ENCODE measurements at regions not wholly inside any gene's neighbourhood (a gene's known extent, or its start where the extent isn't known, plus 50 kb on each side); places are given as distances from the start of the nearest gene placed in this dataset.

- Histone ChIP-seq H3K27me3 (no peaks in the 10 kb centered on the region), H3K36me3 (no peaks in the 10 kb centered on the region), H3K4me3 (no peak overlapping the region), H3K27ac (no peak overlapping the region), H3K9me3 (ENCODE audit: low read depth) (no peaks in the 10 kb centered on the region), H3K4me1 (ENCODE audit: low read depth) (no peaks in the 10 kb centered on the region)
- no peak for DNase-seq (ENCODE audit: low read depth in 1 of 2, low spot score in 1 of 2)
- TF ChIP-seq CTCF (IDR thresholded peaks at IDR 0.05; ENCODE audit: low read depth, low read length) = no peak
Observed at GRCh38 chr1:34358636-34359035, 181.9 kb downstream of the C1orf94 start.

DNA sequence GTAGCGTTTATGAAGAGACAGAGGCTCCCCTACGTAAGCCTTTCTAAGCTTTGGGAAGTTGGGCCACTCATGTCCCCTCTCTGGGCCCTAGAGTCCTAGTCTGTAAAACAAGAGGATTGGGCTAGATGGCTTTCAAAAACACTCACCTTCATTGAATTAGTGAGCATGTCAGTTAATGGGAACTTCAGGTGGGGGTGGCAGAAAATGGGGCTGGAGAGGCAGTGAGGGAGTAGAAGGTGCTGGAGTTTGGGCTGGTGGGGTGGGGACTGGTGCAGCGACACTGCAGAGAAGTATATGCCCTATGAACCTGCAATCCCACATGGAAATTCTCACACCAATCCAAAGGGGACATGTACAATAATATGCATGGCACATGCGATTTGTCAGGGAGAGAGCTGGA is 182.7 kb downstream of the C1orf94 start:
- Histone ChIP-seq H3K4me3 (no peak overlapping the region), H3K9me3 (ENCODE audit: low read depth) (no peaks in the 10 kb centered on the region), H3K27ac (no peak overlapping the region), H3K27me3 (no peaks in the 10 kb centered on the region), H3K36me3 (no peaks in the 10 kb centered on the region), H3K4me1 (ENCODE audit: low read depth) (no peaks in the 10 kb centered on the region)
- no peak for TF ChIP-seq CTCF (IDR thresholded peaks at IDR 0.05; ENCODE audit: low read depth, low read length)
- DNase-seq (ENCODE audit: low read depth in 1 of 2, low spot score in 1 of 2) = no peak

GRCh38 chr1:34360574-34360973 is 183.9 kb downstream of the C1orf94 start:
- no peak overlapping the region for H3K4me3 ChIP-seq
- no peaks in the 10 kb centered on the region for H3K9me3 ChIP-seq (ENCODE audit: low read depth)
- no peaks in the 10 kb centered on the region for H3K27me3 ChIP-seq
- no peak for DNase-seq (ENCODE audit: low read depth in 1 of 2, low spot score in 1 of 2)
- H3K4me1 ChIP-seq (ENCODE audit: low read depth) = no peaks in the 10 kb centered on the region
- TF ChIP-seq CTCF (IDR thresholded peaks at IDR 0.05; ENCODE audit: low read depth, low read length) = no peak
- H3K36me3 ChIP-seq = no peaks in the 10 kb centered on the region
- no peak overlapping the region for H3K27ac ChIP-seq

- TF ChIP-seq CTCF (IDR thresholded peaks at IDR 0.05; ENCODE audit: low read depth, low read length) = no peak
- Histone ChIP-seq H3K9me3 (ENCODE audit: low read depth) (no peaks in the 10 kb centered on the region), H3K27ac (no peak overlapping the region), H3K4me1 (ENCODE audit: low read depth) (no peaks in the 10 kb centered on the region), H3K4me3 (no peak overlapping the region), H3K36me3 (no peaks in the 10 kb centered on the region), H3K27me3 (peaks cover 3% of the 10 kb centered on the region)
- no peak for DNase-seq (ENCODE audit: low read depth in 1 of 2, low spot score in 1 of 2)
Observed at GRCh38 chr1:34361121-34361520, 184.4 kb downstream of the C1orf94 start.

DNA sequence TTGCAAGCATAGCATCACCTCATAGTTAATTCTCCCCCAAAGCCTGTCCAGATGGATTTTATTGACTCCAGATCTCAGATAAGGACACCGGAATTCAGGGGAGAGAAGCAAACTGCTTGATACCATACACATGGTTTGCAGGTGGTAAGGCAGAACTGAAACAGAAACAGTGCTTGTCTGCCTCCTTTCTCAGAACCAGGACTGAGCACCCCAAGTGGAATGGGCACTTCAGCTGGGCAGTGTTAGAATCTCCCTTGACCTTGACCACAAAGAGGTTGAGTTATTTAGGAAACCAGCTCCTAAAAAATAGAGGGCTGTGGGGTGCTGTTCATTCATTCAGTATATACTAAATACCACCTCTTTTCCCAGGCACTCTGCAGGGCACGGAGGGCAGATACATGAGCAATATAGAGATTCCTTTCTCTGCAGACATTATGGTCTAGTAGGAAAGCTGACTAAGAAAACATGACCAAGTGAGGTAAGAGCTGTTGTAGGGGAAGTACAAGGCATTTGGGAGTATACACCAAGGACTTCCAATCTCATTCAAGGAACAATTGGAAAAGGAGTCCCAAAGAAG is 185.2 kb downstream of the C1orf94 start:
- no peak for TF ChIP-seq CTCF (IDR thresholded peaks at IDR 0.05; ENCODE audit: low read depth, low read length)
- Histone ChIP-seq H3K27ac (no peak overlapping the region), H3K27me3 (peaks cover 9% of the 10 kb centered on the region), H3K9me3 (ENCODE audit: low read depth) (no peaks in the 10 kb centered on the region), H3K4me3 (no peak overlapping the region), H3K36me3 (no peaks in the 10 kb centered on the region), H3K4me1 (ENCODE audit: low read depth) (no peaks in the 10 kb centered on the region)
- DNase-seq (ENCODE audit: low read depth in 1 of 2, low spot score in 1 of 2) = no peak

GRCh38 chr1:34362949-34363348 is 186.2 kb downstream of the C1orf94 start:
- Histone ChIP-seq H3K27ac (no peak overlapping the region), H3K4me1 (ENCODE audit: low read depth) (no peaks in the 10 kb centered on the region), H3K36me3 (no peaks in the 10 kb centered on the region), H3K9me3 (ENCODE audit: low read depth) (no peaks in the 10 kb centered on the region), H3K27me3 (peaks cover 15% of the 10 kb centered on the region), H3K4me3 (no peak overlapping the region)
- DNase-seq (ENCODE audit: low read depth in 1 of 2, low spot score in 1 of 2) = no peak
- no peak for TF ChIP-seq CTCF (IDR thresholded peaks at IDR 0.05; ENCODE audit: low read depth, low read length)
